Neuronal stem cell (in vitro differentiated cells): ENCODE measurements at regions not wholly inside any gene's neighbourhood (a gene's known extent, or its start where the extent isn't known, plus 50 kb on each side); places are given as distances from the start of the nearest gene placed in this dataset.

Source experiments
- DNase-seq: peaks from one replicate; pipeline ENCODE4 v3.0.0-alpha.2; 2013; ENCODE audit warnings: low spot score
- H2AFZ ChIP-seq: one replicate; pipeline ENCODE4 v1.6.1; 2013; ENCODE audit warnings: mild to moderate bottlenecking, low read length, inconsistent platforms
- H2AK5ac ChIP-seq: 2 replicates; pipeline ENCODE4 v1.6.1; 2013; ENCODE audit warnings: low read depth, mild to moderate bottlenecking, inconsistent platforms, low read length, moderate library complexity, mixed read lengths
- H2BK120ac ChIP-seq: 2 replicates; pipeline ENCODE4 v1.6.1; 2013; ENCODE audit warnings: low read depth, mild to moderate bottlenecking, inconsistent platforms, low read length, moderate library complexity, mixed read lengths
- H2BK12ac ChIP-seq: one replicate; pipeline ENCODE4 v1.6.1; 2013; ENCODE audit warnings: low read length, inconsistent platforms
- H2BK15ac ChIP-seq: 2 replicates; pipeline ENCODE4 v1.6.1; 2013; ENCODE audit warnings: mild to moderate bottlenecking, low read length, inconsistent platforms, mixed read lengths
- H2BK5ac ChIP-seq: one replicate; pipeline ENCODE4 v1.6.1; 2013; ENCODE audit warnings: inconsistent platforms, mild to moderate bottlenecking, low read length, moderate library complexity
- H3K14ac ChIP-seq: one replicate; pipeline ENCODE4 v1.6.1; 2013; ENCODE audit warnings: low read length, inconsistent platforms
- H3K18ac ChIP-seq: 2 replicates; pipeline ENCODE4 v1.6.1; 2013; ENCODE audit warnings: low read length, inconsistent platforms
- H3K23ac ChIP-seq: 2 replicates; pipeline ENCODE4 v1.6.1; 2013; ENCODE audit warnings: low read depth, mild to moderate bottlenecking, mixed read lengths, low read length, inconsistent platforms; ENCODE audit not compliant: poor library complexity
- H3K27ac ChIP-seq: replicated peaks from 3 replicates; pipeline ENCODE4 v1.5.1; 2013; ENCODE audit warnings: low read length, inconsistent platforms
- H3K27me3 ChIP-seq, 3 experiments: 2 replicates each; pipeline ENCODE4 v1.6.1; 2013; ENCODE audit warnings: low read length in 3 of 3, mild to moderate bottlenecking in 2 of 3, inconsistent platforms in 1 of 3, low read depth in 1 of 3, mixed read lengths in 1 of 3, moderate library complexity in 1 of 3; ENCODE audit not compliant: control insufficient read depth in 3 of 3, insufficient read depth in 3 of 3
- H3K36me3 ChIP-seq, 2 donors: replicated peaks in 1 of 2; 2 replicates each; pipeline ENCODE4 v1.6.1; 2013; ENCODE audit warnings: low read length in 2 of 2; ENCODE audit not compliant: control insufficient read depth in 2 of 2, insufficient read depth in 2 of 2
- H3K4ac ChIP-seq: 2 replicates; pipeline ENCODE4 v1.6.1; 2013; ENCODE audit warnings: inconsistent platforms, mild to moderate bottlenecking, low read length, moderate library complexity
- H3K4me1 ChIP-seq, 2 donors: 1 replicate in 1 of 2; 2 replicates in 1 of 2; pipeline ENCODE4 v1.6.1; 2013; ENCODE audit warnings: low read length in 2 of 2, low read depth in 1 of 2; ENCODE audit not compliant: control insufficient read depth in 2 of 2, insufficient read depth in 1 of 2
- H3K4me2 ChIP-seq: one replicate; pipeline ENCODE4 v1.6.1; 2013; ENCODE audit warnings: mild to moderate bottlenecking, low read length, inconsistent platforms; ENCODE audit not compliant: insufficient read depth, poor library complexity, severe bottlenecking
- H3K4me3 ChIP-seq, 2 donors: 2 replicates each; pipeline ENCODE4 v1.5.1; 2013; ENCODE audit warnings: low read length in 2 of 2, mild to moderate bottlenecking in 2 of 2, inconsistent platforms in 1 of 2, moderate library complexity in 1 of 2
- H3K79me1 ChIP-seq: one replicate; pipeline ENCODE4 v1.6.1; 2013; ENCODE audit warnings: low read depth, mild to moderate bottlenecking, inconsistent platforms, low read length, moderate library complexity
- H3K9ac ChIP-seq: one replicate; pipeline ENCODE4 v1.6.1; 2013; ENCODE audit warnings: mild to moderate bottlenecking, low read depth, low read length, inconsistent platforms; ENCODE audit not compliant: poor library complexity
- H3K9me3 ChIP-seq, 2 donors: replicated peaks in 1 of 2; 2 replicates each; pipeline versions ENCODE3 to v1.6.1; 2013; ENCODE audit warnings: low read length in 2 of 2, mild to moderate bottlenecking in 2 of 2, inconsistent platforms in 1 of 2, low read depth in 1 of 2, mixed read lengths in 1 of 2, moderate library complexity in 1 of 2; ENCODE audit not compliant: control insufficient read depth in 2 of 2, insufficient read depth in 1 of 2
- H4K8ac ChIP-seq: one replicate; pipeline ENCODE4 v1.6.1; 2013; ENCODE audit warnings: low read depth, mild to moderate bottlenecking, inconsistent platforms, low read length, moderate library complexity
- H4K91ac ChIP-seq: one replicate; pipeline ENCODE4 v1.6.1; 2013; ENCODE audit warnings: low read length, low read depth, mild to moderate bottlenecking, inconsistent platforms; ENCODE audit not compliant: poor library complexity
- WGBS, 2 donors: extraction: QIAGEN DNeasy Blood & Tissue Kit; methylation state at CpG; one replicate each; pipeline ENCODE4 v1.1.7; 2013; ENCODE audit warnings: missing lambda C conversion rate in 2 of 2, mixed read lengths in 1 of 2; ENCODE audit not compliant: insufficient read length in 2 of 2, insufficient replicate concordance in 1 of 2; ENCODE audit errors: extremely low coverage in 2 of 2; 5-methylcytosine and 5-hydroxymethylcytosine counted together

DNA sequence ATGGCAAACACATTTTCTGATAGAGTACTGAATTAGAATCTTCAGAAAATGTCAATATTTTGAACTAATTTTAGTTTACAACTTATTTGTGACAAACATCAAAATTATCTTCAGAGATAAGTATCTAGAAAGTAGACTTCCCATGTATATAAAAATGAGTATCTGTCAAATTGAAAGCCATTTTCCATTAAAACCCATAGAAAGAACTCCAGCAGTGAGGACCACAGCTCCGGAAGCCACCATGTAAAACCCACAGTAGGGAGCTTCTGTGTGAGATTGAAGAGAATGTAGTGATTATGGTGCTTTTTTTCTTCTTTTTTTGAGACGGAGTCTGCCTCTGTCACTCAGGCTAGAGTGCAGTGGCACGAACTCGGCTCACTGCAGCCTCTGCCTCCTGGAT is 687.0 kb downstream of the TYW1 start:
- Histone ChIP-seq H3K27me3 (no peaks in the 10 kb centered on the region), H2AFZ (no peak overlapping the region), H2BK12ac (no peak overlapping the region), H3K4ac (no peak overlapping the region), H2BK15ac (no peak overlapping the region), H3K9me3 (no peaks in the 10 kb centered on the region), H2AK5ac (no peak overlapping the region), H3K4me3 (no peak overlapping the region), H3K4me1 (no peaks in the 10 kb centered on the region), H3K4me2 (no peak overlapping the region), H3K23ac (no peak overlapping the region), H4K8ac (no peak overlapping the region), H4K91ac (no peak overlapping the region), H3K18ac (no peak overlapping the region), H3K14ac (no peak overlapping the region), H2BK5ac (no peak overlapping the region), H3K27ac (no peak overlapping the region), H2BK120ac (no peak overlapping the region), H3K36me3 (no peaks in the 10 kb centered on the region), H3K9ac (no peak overlapping the region), H3K79me1 (no peaks in the 10 kb centered on the region)
- no CpG with 5 or more reads among the region's 4 CpGs for WGBS, 2 donors
- DNase-seq: no peak

DNA sequence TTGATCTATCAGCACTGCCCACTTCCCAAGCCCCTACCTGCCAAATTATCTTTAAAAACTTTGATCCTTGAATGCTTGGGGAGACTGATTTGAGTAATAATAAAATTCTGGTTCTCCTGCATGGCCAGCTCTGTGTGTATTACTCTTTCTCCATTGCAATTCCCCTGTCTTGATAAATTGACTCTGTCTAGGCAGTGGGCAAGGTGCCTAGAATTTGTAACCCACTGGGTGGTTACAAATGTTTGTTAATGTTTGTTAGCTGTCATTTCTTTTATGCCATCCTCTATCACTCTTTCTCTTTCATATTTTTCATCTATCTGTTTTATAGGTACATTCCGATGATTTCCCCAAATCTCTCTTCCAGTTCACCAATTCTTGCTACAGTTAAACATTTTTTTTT is 694.1 kb downstream of the TYW1 start:
- Histone ChIP-seq H3K27me3 (no peaks in the 10 kb centered on the region), H3K79me1 (no peaks in the 10 kb centered on the region), H2AFZ (no peak overlapping the region), H3K4ac (no peak overlapping the region), H2BK120ac (no peak overlapping the region), H4K91ac (no peak overlapping the region), H3K27ac (no peak overlapping the region), H3K9me3 (no peaks in the 10 kb centered on the region), H3K36me3 (no peaks in the 10 kb centered on the region), H4K8ac (no peak overlapping the region), H3K4me3 (no peak overlapping the region), H2BK15ac (no peak overlapping the region), H2BK5ac (no peak overlapping the region), H3K4me2 (no peak overlapping the region), H3K18ac (no peak overlapping the region), H2BK12ac (no peak overlapping the region), H3K9ac (no peak overlapping the region), H2AK5ac (no peak overlapping the region), H3K4me1 (no peaks in the 10 kb centered on the region), H3K23ac (no peak overlapping the region), H3K14ac (no peak overlapping the region)
- DNase-seq: no peak
- WGBS, 2 donors: no CpG with 5 or more reads among the region's 1 CpG

DNA sequence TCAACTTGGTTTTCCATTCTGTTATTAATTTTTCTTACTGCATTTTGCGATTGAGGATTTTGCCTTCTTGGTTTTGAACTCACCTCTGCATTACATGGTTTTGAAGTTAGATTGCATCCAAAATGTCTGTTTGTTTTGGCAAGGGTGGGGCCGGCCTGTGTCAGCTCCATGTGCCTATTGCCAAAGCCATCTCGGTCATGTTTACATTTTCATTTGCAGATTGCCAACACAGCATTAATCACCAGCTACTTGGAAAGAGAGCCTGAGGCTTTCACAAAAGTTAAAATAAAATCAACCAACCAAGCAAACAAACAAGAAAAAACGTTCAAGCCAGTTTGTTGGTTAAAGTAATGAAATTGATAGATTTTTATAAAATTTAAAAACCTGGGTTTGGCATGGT is 695.8 kb downstream of the TYW1 start:
- Histone ChIP-seq H2BK5ac (no peak overlapping the region), H3K4me1 (no peaks in the 10 kb centered on the region), H3K23ac (no peak overlapping the region), H3K79me1 (no peaks in the 10 kb centered on the region), H3K36me3 (no peaks in the 10 kb centered on the region), H3K14ac (no peak overlapping the region), H2AK5ac (no peak overlapping the region), H4K91ac (no peak overlapping the region), H3K27me3 (no peaks in the 10 kb centered on the region), H2AFZ (no peak overlapping the region), H3K4me2 (no peak overlapping the region), H3K9me3 (no peaks in the 10 kb centered on the region), H2BK15ac (no peak overlapping the region), H4K8ac (no peak overlapping the region), H3K27ac (no peak overlapping the region), H2BK12ac (no peak overlapping the region), H3K4ac (no peak overlapping the region), H3K4me3 (no peak overlapping the region), H3K9ac (no peak overlapping the region), H3K18ac (no peak overlapping the region), H2BK120ac (no peak overlapping the region)
- no peak for DNase-seq
- WGBS, 2 donors: no CpG with 5 or more reads among the region's 4 CpGs

DNA sequence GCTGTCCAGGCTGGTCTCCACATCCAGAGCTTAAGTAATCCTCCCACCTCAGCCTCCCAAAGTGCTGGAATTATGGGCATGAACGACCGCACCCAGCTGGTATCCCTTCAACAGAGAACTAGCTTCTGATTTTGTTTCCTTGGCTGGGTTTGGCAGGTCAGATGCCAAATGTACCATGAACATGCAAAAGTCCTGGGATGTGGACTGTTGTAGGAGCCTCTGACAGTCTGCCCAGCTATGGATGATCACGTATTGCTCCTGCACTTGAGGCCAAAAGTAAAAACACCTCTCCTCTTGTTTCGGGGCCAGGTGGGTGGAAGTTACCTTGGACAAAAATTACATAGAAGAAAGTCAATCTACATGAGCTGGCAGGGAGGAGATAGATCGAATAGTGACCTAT is 699.5 kb downstream of the TYW1 start:
- Histone ChIP-seq H2BK5ac (no peak overlapping the region), H3K4me1 (no peaks in the 10 kb centered on the region), H3K27ac (no peak overlapping the region), H2AK5ac (no peak overlapping the region), H3K4ac (no peak overlapping the region), H2BK15ac (no peak overlapping the region), H4K8ac (no peak overlapping the region), H2BK12ac (no peak overlapping the region), H3K4me3 (no peak overlapping the region), H3K14ac (no peak overlapping the region), H3K23ac (no peak overlapping the region), H4K91ac (no peak overlapping the region), H3K18ac (no peak overlapping the region), H3K9ac (no peak overlapping the region), H3K9me3 (no peaks in the 10 kb centered on the region), H3K27me3 (no peaks in the 10 kb centered on the region), H2AFZ (no peak overlapping the region), H3K36me3 (no peaks in the 10 kb centered on the region), H3K79me1 (no peaks in the 10 kb centered on the region), H2BK120ac (no peak overlapping the region), H3K4me2 (no peak overlapping the region)
- WGBS, 2 donors: no CpG with 5 or more reads among the region's 5 CpGs
- no peak for DNase-seq
